GM21360 (cell line): ENCODE measurements at regions not wholly inside any gene's neighbourhood (a gene's known extent, or its start where the extent isn't known, plus 50 kb on each side); places are given as distances from the start of the nearest gene placed in this dataset.
"Not testable (repeated sequence)": the region's sequence is repeated elsewhere in the genome, so short reads cannot be mapped to it uniquely, and the experiment has no call there.

ENCODE experiments used
- ATAC-seq: cut with Tn5 transposase; IDR thresholded peaks from one replicate; pipeline ENCODE4 v1.9.1; 2021; ENCODE audit warnings: mild to moderate bottlenecking, moderate library complexity; ENCODE audit not compliant: unreplicated experiment

- ATAC-seq: no peak
Measured at GRCh38 chr2:241956521-241957110, 87.1 kb downstream of the RTP5 start.

- no peak for ATAC-seq
Measured at GRCh38 chr2:241957276-241957675, 87.7 kb downstream of the RTP5 start.

- ATAC-seq: no peak
Measured at GRCh38 chr2:241958818-241959545, 89.5 kb downstream of the RTP5 start.

GRCh38 chr2:241959751-241960269, 90.3 kb downstream of the RTP5 start:
- ATAC-seq: no peak

- no peak for ATAC-seq
Measured at GRCh38 chr2:241961454-241961853, 91.9 kb downstream of the RTP5 start.

- ATAC-seq: no peak
Measured at GRCh38 chr2:241964133-241964532, 94.6 kb downstream of the RTP5 start.

- ATAC-seq: peak; percentile 76
Measured at GRCh38 chr2:241965931-241966412, 96.4 kb downstream of the RTP5 start.

GRCh38 chr2:241966647-241967466, 97.3 kb downstream of the RTP5 start:
- ATAC-seq: no peak

- no peak for ATAC-seq
Measured at GRCh38 chr2:241967467-241968144, 98.1 kb downstream of the RTP5 start.

- no peak for ATAC-seq
Measured at GRCh38 chr2:241968417-241968816, 98.9 kb downstream of the RTP5 start.

- not testable (repeated sequence) for ATAC-seq
Measured at GRCh38 chr2:241969182-241969581, 99.7 kb downstream of the RTP5 start.

GRCh38 chr2:241970716-241971115, 101.2 kb downstream of the RTP5 start:
- no peak for ATAC-seq

GRCh38 chr2:241974096-241974495, 104.6 kb downstream of the RTP5 start:
- ATAC-seq: no peak

- ATAC-seq: no peak
Measured at GRCh38 chr2:241974851-241975592, 105.5 kb downstream of the RTP5 start.

GRCh38 chr2:241975593-241976284, 106.2 kb downstream of the RTP5 start:
- no peak for ATAC-seq

- no peak for ATAC-seq
Measured at GRCh38 chr2:241976296-241976695, 106.8 kb downstream of the RTP5 start.

- ATAC-seq: no peak
Measured at GRCh38 chr2:241977557-241978300, 108.2 kb downstream of the RTP5 start.

- ATAC-seq: no peak
Measured at GRCh38 chr2:241978670-241979069, 109.1 kb downstream of the RTP5 start.

- no peak for ATAC-seq
Measured at GRCh38 chr2:241980193-241980592, 110.7 kb downstream of the RTP5 start.
